ENCODE measurements at regions not wholly inside any gene's neighbourhood (a gene's known extent, or its start where the extent isn't known, plus 50 kb on each side); places are given as distances from the start of the nearest gene placed in this dataset.

GRCh38 chr6:115363379-115363778 is 697.3 kb downstream of the FRK start:
- Mint-ChIP-seq H3K4me1 (no peaks in the 10 kb centered on the region), H3K27ac (no peak overlapping the region), H3K9me3 (peaks cover 13% of the 10 kb centered on the region), H3K27me3 (no peaks in the 10 kb centered on the region), H3K4me3 (no peak overlapping the region), H3K36me3 (ENCODE audit: low read depth) (no peaks in the 10 kb centered on the region)
- ATAC-seq (ENCODE audit: low read depth) (no peak), DNase-seq (no peak)
- CTCF ChIA-PET = no interaction called here
- POLR2A ChIA-PET = no interaction called here
- no peak for TF ChIP-seq CTCF (IDR thresholded peaks at IDR 0.05)
- intact Hi-C loops (cut with micrococcal nuclease) = no loop called here

GRCh38 chr6:115362234-115362633 is 698.5 kb downstream of the FRK start:
- ATAC-seq (ENCODE audit: low read depth) (no peak), DNase-seq (no peak)
- no peak for TF ChIP-seq CTCF (IDR thresholded peaks at IDR 0.05)
- no peak overlapping the region for H3K4me3 Mint-ChIP-seq
- no peak overlapping the region for H3K27ac Mint-ChIP-seq
- H3K27me3 Mint-ChIP-seq = no peaks in the 10 kb centered on the region
- intact Hi-C loops (cut with micrococcal nuclease) = no loop called here
- POLR2A ChIA-PET = no interaction called here
- CTCF ChIA-PET = no interaction called here
- peaks cover 11% of the 10 kb centered on the region for H3K9me3 Mint-ChIP-seq
- no peaks in the 10 kb centered on the region for H3K36me3 Mint-ChIP-seq (ENCODE audit: low read depth)
- no peaks in the 10 kb centered on the region for H3K4me1 Mint-ChIP-seq

GRCh38 chr6:115360602-115361325 is 699.9 kb downstream of the FRK start:
- no peak for TF ChIP-seq CTCF (IDR thresholded peaks at IDR 0.05)
- H3K4me3 Mint-ChIP-seq = no peak overlapping the region
- no peaks in the 10 kb centered on the region for H3K27me3 Mint-ChIP-seq
- POLR2A ChIA-PET = no interaction called here
- peaks cover 7% of the 10 kb centered on the region for H3K9me3 Mint-ChIP-seq
- intact Hi-C loops (cut with micrococcal nuclease) = no loop called here
- DNase-seq = no peak
- no peak for ATAC-seq (ENCODE audit: low read depth)
- H3K4me1 Mint-ChIP-seq = no peaks in the 10 kb centered on the region
- H3K27ac Mint-ChIP-seq = no peak overlapping the region
- CTCF ChIA-PET = no interaction called here
- H3K36me3 Mint-ChIP-seq (ENCODE audit: low read depth) = no peaks in the 10 kb centered on the region

GRCh38 chr6:115358616-115359015 is 702.1 kb downstream of the FRK start:
- POLR2A ChIA-PET = no interaction called here

GRCh38 chr6:115356371-115356770 is 704.3 kb downstream of the FRK start:
- Mint-ChIP-seq H3K9me3 (peaks cover 2% of the 10 kb centered on the region), H3K27ac (no peak overlapping the region), H3K4me3 (no peak overlapping the region), H3K36me3 (ENCODE audit: low read depth) (no peaks in the 10 kb centered on the region), H3K4me1 (no peaks in the 10 kb centered on the region), H3K27me3 (no peaks in the 10 kb centered on the region)
- intact Hi-C loops (cut with micrococcal nuclease) = no loop called here
- ATAC-seq (ENCODE audit: low read depth) (no peak), DNase-seq (no peak)
- ChIA-PET CTCF (no interaction called here), POLR2A (no interaction called here)
- TF ChIP-seq CTCF (IDR thresholded peaks at IDR 0.05) = no peak

More at GRCh38 chr6:115358616-115359015, 702.1 kb downstream of the FRK start:
- no peak for TF ChIP-seq CTCF (IDR thresholded peaks at IDR 0.05)
- intact Hi-C loops (cut with micrococcal nuclease) = no loop called here
- Mint-ChIP-seq H3K27me3 (no peaks in the 10 kb centered on the region), H3K4me3 (no peak overlapping the region), H3K36me3 (ENCODE audit: low read depth) (no peaks in the 10 kb centered on the region), H3K9me3 (peaks cover 2% of the 10 kb centered on the region), H3K4me1 (no peaks in the 10 kb centered on the region), H3K27ac (no peak overlapping the region)
- DNase-seq (no peak), ATAC-seq (ENCODE audit: low read depth) (no peak)
- CTCF ChIA-PET = no interaction called here
